ENCODE measurements at regions not wholly inside any gene's neighbourhood (a gene's known extent, or its start where the extent isn't known, plus 50 kb on each side); places are given as distances from the start of the nearest gene placed in this dataset.
"Not testable (repeated sequence)": the region's sequence is repeated elsewhere in the genome, so short reads cannot be mapped to it uniquely, and the experiment has no call there.

DNA sequence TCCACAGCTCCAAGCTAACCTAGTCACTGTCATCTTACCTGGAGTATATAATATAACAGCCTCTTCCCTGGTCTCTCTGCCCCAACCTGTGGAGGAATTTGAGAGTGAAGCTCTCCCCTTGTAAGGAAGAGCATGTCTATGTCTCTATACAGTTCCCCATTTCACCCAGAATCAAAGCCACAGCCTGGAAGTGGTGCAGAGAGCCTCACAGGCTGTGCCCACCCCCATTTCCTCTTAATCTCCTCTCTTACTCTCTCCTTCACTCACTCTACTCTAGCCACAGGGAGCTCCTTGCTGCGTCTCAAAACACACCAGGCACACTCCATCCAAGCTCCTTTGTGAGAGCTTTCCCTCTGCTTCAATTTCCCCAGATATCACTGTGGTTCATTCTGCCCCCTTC is 302.5 kb upstream of the ISX start:
- DNase-seq, result no peak

DNA sequence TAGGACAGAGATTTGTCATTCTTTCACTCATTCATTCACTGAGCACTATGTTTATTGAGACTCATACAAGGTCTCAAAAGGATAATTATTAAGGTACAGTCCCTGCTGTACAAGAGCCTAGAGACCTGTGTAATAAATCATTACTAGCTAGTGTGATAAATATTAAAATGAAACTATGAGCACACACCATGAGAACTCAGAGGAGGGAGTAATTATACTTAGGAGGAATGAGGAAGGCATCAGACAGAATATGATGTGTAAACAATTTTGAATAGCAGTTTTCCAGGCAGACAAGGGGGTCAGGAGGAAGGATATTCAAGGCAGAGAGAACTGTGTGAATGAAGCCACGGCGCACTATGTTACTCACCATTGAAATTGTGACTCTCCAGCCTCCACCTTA is 300.8 kb upstream of the ISX start:
- DNase-seq, result no peak

DNA sequence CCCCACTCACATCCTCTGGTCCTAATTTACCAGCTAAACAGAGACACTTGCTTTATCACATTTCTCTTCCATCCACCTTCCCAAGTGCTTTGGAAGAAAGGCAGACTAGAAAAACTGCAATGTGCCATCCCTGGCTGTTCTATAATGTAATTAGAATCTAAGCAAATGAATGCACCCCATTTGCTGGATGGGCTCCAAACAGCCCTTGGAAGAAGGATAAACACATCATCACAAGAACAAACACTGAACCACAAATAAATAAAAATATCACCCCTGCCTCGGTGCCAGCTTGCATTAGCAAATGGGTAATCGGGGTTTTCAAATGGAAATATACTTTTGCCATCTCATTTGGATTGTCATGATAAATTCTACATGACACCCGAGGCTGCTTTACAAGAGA is 296.6 kb upstream of the ISX start:
- no peak for DNase-seq

DNA sequence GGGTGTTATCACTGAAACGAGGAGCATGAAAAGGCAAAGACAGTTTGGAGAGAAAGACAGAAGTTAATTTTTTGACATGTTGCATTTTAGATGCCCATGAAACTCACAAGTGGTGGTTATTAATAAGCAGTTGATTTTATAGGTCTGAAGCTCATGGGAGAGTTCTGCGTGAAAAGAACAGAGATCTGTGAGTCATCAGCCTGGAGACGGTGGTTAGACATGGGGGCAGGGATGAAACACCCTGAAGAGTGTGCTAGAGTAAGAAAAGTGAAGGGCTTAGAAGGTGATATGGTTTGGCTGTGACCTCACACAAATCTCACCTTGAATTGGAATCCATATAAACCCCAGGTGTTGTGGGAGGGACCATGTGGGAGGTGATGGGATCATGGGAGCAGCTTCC is 289.1 kb upstream of the ISX start:
- no peak for DNase-seq

DNA sequence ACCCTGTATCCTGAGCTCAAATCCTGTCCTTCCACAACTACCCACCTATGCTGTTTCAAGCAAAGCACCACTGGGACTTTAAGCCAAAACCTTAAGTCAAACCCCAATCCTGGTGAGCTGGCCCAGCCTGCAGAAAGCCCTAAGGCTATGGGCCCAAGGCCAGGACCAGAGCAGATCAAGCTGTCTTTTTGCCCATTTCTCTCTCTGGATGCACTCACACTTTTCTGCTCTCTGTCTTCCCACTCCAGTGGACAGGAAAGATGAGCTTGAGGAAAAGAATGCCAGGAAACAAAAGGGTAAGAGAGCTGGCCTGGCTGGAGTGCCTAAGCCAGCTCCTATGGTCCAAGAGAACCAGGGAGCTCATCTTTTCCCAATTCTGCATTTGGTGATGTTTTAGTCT is 284.3 kb upstream of the ISX start:
- no peak for DNase-seq

DNA sequence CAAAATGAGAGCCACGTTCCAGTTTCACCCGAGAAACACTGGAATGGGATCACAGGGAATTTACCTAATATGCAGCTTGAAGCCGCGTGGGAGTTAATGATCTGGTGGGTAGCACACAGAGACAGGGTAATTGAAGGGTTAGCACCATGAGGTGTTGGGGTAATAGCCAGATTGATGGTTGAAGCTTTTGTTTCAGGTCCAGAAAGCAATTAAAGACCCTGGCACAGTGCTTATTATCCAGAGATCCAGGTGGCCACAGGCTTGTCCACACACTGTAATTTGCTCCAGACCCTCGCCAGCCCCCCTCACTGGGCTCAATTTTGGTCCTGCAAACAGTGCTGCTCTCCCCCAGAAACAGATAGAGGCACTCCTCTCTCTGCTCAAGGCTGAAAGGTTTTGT is 282.5 kb upstream of the ISX start:
- no peak for DNase-seq

DNA sequence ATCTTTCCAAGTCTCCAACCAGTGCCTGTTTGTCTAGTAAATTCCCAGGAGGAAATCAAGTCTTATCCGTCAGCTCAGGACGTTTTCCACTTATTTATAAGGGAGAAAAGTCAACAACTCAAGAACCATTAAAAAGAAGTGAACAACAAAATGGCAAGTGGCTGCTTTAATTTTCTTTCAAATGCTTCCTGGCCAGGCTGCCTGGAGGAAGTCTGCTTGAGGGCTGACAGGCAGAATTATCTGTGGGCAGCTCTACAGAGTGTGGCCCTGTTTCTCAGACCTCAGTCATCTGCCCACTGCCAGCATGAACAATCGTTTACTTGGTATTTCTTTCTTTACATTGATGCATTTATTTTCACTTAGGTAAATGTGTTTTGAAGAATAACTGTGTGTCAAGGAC is 281.9 kb upstream of the ISX start:
- DNase-seq, result no peak

DNA sequence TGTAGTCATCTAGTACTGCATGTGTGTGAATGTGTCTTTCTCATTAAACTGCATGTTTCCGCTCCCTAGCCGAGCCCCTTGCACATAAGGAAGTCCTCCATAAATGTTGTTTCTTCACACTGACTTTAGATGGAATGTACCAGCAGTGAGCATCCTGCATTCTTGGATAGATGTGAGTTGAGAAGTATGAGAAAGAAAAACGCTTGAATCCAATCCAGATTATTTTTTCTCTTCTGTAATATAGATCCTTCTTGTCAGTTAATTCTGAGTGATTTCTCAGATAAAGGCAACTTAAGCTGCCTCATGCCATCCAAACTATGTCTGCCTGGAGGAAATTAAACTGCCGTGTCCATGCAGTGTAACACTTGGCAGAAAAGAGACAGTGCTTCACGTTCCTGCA is 268.1 kb upstream of the ISX start:
- no peak for DNase-seq

DNA sequence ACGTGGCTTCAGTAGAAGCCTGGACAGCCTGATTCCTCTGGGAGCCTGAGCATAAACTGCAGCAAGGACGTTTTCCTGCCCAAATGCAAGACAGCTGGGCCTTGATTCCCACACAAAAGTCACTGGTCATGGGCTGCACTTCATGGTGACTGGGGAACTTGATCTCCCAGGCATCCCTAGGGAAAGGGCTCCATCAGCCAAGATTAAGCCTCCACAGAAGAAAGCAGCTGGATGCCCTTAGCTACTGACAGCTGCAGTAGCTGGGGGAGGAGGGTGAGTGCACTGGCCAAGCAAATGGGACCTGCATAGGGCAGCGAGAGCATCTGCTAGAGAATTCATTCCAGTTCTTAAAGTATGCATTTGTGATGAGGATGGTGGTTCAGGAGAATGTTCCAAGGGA is 267.4 kb upstream of the ISX start:
- DNase-seq, result no peak

DNA sequence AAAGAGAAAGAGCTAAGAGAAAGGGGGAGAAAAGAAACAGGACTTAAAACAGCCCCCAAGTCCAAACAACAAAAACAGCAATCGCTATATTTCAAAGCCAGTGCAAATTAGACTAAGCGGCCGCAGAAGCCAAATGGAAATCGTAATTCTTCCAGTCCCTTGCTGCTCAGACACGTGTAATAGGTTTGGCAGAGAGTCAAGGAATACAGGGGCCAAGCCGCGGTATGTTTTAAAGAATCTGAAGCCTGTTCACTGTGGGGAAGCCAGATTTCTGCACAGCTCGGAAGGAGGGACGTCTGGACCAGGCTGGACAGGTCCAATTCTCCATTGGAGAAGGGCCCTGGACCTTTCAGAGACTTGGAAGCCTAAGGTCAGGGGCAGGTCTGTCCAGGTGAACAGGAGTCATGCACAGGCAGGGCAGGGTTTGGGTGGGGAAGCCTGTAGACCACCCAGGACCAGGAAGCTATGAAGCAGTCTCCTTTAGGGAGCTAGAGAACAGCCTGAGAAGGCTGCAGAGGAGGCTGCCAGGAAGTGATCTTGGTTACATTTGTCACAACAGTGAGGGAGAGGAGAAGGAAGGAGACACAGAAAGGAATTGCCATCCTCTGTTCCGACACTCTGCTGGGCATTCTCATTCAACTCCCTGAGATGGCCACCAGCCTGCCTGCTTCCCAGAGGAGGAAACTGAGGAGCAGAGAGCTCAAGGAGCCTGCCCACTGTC is 265.5 kb upstream of the ISX start:
- no peak for DNase-seq

DNA sequence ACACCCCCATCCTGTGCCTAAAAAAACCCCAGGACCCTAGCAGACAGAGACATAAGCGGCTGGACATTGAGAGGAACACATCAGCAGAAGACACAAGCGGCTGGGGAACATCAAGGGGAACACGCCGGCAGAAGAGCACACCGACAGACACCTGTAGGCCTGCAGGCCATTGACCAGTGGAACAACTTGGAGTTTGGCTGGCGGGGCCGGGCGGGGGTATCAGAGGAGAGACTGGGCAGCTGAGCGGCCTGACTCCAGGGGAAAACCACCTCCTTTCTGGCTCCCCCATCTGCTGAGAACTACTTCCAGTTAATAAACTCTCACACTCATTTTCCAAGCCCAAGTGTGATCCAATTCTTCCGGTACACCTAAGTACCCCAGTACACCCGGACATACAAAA is 264.7 kb upstream of the ISX start:
- DNase-seq, result no peak

DNA sequence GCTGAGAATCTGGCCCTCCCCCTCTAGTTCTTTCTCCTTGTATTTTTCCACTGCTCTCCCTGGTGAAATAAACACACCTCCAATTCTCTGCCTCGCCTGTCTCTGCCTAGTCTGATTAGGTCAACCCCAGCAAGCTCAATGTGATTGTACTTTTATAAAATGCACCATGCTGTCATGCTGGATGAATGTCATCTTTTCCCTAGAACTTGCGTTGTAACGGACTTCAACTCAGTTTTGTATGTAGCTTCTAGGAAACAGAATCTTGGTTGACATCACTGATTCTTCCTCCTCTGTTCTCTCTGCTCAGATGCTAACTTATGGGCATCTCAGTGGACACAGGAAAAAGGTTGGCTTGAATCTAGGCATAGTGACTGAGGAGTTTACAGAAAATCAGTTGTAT is 261.9 kb upstream of the ISX start:
- no peak for DNase-seq

DNA sequence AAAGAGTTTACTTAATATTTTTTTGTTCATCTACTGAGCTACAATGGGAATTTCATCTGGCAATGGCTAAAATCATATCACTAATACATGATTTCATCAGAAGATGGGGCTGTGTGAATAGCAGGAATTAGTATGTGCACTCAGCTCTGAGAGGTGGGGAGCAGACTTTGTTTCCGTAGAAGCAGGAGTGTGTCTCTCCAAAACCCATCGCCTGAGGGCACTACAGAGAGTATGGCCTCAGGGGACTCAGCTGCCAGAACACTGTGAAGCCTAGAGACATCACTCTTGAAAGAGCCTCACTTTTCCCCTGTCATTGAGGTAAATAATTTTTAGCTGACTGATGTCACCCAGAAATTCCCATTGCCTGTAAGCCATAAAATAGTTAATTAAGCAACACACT is 261.4 kb upstream of the ISX start:
- no peak for DNase-seq

DNA sequence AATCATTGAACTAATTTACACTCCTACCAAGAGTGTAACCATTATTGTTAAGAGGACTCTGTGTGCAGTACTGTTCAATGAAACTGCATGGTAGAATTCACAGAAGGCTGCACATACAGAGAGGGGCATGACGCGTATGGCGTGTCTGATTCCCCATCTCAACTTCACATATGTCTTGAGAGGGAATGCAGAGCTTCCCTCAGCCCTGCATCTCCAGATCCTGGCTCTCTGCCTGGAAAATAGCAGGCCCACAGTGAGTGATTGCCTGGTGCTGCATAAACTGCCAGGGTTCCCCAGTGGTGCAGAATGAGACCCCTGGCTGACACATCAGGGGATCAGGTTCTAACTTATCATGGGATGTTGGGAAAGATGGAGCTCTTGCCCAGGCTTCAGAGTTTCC is 260.2 kb upstream of the ISX start:
- no peak for DNase-seq

DNA sequence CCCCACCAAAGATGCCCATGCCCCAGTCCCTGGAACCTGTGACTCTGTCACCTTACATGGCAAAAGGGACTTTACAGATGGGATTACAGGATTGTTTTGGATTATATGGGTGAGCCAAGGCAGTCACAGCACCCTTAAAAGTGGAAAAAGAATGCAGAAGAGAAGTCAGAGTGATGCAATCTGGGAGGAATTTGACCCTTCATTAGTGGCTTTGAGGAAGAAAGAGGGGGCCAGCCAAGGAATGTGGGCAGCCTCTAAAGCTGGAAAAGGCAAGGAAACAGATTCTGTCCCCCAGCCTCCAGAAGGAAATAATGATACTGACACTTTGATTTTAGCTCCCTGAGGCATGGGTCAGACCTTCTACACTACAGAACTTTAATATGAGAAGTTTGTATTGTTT is 257.3 kb upstream of the ISX start:
- no peak for DNase-seq

DNA sequence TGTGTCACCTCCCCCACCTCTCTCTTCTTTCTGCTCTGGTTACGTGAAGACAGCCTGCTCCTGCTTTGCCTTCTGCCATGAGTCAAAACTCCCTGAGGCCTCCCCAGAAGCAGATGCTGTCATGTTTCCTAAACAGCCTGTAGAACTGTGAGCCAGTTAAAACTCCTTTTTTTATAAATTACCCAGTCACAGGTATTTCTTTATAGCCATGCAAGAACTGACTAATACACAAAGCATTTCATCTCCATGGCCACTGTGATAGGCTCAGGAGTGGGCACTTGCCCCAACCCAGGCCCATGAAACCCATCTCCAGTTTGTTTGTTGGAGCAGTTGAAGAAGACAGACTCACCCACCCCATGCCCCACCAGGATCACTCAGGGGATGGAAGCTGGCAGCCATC is 253.3 kb upstream of the ISX start:
- no peak for DNase-seq

DNA sequence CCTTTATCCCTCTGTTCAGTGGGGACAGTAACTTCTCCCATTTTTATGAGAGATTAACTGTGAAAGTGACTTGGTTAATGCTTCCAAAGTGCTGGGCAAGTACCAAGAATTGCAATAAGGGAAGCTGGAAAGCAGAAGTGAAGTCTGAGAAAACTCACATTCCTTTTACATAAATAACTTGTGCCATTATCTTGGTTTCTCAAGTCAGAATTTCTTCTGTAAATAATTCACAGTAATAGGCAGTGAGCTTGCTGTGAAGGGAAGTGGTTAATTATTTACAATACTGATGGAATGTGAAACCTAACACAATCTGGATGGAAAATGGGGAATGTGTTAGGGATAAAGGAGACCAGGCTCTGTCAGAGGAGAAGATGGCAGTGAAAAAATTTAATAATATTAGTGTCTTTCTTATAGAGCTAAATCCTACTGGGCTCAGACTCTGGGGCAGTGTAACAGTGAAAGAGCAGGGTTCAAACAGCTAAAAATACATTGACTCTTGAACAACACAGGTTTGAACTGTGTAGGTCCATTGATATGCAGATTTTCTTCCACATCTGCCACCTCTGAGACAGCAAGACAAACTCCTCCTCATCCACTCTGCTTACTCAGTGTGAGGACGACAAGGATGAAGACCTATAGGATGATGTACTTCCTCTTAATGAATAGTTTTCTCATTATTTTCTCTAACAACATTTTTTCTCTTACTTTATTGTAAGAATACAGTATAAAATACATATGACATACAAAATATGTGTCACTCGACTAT is 251.5 kb upstream of the ISX start:
- DNase-seq, result no peak

DNA sequence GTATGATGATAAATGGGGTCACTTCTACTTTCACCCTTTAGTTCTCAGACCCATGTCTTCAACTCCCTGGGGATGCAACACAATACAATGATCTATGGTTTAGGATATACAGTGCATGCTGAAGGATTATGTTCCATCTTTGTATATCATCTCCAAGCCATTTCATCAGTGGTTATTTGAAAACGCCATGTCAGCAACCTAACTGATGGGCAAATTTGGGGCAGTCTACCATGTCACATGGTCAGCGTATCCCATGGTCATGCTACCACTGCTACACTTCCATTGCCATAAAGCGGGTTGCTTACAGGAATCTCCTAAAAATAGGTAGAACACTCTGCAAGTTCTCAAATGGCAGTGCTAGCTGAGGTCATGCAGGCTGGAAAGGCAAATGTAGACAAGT is 236.5 kb upstream of the ISX start:
- DNase-seq, result no peak

DNA sequence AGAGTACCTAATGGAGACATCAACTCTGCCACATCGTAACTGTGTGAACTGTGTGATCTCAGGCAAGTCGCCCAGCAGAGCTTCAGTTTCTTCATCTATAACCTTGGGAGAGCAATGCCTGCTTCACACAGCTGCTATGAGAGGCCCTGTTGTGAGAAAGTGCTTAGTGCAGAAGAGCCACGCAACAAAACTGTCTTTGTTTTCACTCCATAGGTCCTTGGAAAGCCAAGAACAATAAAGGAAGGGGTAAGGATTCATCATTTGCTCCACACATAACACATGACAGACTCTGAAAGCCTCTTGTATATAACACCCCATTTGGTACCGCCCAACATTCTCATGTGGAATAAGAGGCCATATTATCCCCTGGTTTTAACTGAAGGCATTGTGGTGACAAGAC is 231.9 kb upstream of the ISX start:
- no peak for DNase-seq

DNA sequence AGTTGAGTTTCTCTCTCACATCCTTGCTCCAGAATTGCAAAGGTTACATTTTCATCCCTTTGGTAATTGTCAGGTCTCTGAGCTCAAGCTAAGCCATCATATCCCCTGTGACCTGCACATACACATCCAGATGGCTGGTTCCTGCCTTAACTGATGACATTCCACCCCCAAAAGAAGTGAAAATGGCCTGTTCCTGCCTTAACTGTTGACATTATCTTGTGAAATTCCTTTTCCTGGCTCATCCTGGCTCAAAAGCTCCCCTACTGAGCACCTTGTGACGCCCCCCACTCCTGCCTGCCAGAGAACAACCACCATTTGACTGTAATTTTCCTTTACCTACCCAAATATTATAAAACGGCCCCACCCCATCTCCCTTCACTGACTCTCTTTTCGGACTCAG is 231.4 kb upstream of the ISX start:
- not testable (repeated sequence) for DNase-seq

DNA sequence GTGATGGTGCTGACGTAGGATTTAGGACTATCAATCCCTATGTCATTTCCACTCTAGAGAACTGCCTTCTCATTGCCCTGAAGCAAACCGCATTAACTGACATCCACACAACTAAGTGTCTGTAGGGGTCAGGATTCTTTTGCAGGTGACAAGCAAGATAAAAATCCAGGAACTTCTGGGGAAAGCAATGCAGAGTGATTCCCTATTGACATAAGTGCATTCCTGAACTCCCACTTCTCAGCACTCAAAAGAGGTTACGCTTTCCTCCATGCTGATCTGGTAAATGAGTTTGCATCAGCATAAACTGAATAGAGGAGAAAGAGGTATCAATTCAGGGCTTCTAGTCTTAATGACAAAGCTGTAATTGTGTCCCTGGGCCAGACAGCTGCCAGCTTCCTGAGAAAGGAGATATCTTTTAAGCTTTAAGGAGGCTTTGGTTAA is 224.6 kb upstream of the ISX start:
- DNase-seq, result no peak

DNA sequence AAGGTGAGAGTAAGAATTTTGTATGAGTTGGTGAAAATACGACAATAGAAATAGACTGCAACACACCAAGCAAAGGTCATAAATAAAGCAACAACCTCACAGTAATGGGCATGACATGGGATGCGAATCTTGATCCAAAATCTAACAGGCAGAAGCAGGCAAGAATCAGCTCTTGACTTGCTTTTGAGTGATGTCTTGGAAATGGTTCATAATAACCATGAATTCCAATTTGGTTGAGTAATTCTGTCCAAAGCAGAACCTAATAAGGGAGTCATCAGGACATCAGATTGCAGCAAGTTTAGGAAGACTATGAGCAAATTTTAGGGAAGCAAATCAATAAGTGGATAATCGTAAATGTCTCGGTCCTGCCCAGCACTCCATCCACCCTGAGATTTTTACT is 224.0 kb upstream of the ISX start:
- no peak for DNase-seq

DNA sequence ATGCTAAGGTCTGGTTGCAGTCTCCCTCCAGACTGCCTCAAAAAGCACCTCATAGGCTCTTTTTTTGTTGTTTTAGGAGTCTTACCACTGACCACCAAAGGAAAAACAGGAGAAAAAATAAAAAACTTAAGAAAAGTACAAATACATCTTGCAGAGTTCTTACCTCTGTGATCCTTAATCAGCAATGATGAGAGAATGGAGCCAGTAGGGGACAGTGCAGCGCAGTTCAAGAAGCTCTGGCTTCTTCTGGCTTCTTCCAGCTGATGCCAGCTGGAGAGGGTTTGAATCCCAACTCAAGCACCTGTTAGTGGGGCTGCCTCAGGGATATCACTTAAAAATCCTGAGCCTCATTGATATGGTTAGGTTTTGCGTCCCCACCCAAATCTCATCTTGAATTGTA is 223.3 kb upstream of the ISX start:
- no peak for DNase-seq

DNA sequence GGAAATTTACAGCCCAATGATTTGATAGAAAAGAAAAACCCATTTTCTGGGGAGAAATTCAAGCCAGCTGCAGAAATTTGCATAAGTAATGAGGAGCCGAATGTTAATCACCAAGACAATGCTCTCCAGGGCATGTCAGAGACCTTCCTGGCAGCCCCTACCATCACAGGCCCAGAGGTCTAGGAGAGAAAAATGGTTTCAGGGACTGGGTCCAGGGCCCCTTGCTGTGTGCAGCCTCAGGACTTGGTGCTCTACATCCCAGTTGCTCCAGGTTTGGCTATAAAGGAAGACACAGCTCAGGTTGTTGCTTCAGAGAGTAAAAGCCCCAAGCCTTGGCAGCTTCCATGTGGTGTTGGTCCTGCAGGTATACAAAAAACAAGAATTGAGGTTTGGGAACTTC is 222.2 kb upstream of the ISX start:
- not testable (repeated sequence) for DNase-seq

DNA sequence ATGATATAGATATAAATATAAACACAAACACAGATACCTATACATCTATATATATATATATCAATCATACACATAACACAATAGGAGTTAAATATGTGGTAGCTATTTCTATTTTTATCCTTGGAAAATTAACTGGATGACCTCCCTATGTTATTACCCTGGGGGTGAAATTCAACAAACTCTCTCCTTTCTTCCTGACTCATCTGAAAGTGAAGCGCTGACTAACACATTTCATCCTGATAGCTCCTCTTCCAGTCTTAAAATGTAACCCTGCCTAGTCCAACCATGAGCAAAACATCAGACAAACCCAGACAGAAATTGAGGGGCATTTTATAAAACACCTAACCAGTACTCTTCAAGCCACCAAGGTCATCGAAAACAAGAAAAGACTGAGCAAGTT is 220.6 kb upstream of the ISX start:
- DNase-seq, result no peak
